CD14-positive monocyte (primary cell): ENCODE measurements at regions not wholly inside any gene's neighbourhood (a gene's known extent, or its start where the extent isn't known, plus 50 kb on each side); places are given as distances from the start of the nearest gene placed in this dataset.

Experiments used
- DNase-seq, 3 donors: peaks; one replicate each; pipeline ENCODE4 v3.0.0-alpha.2; 2011 to 2022
- H2AFZ ChIP-seq: 2 replicates; pipeline ENCODE4 v1.6.0; 2012; ENCODE audit warnings: mild to moderate bottlenecking, low read depth, low read length, inconsistent platforms; ENCODE audit not compliant: insufficient read depth, poor library complexity, severe bottlenecking
- H3K27ac ChIP-seq, 2 donors: 1 replicate in 1 of 2; 2 replicates in 1 of 2; pipeline ENCODE4 v1.5.1; 2012 to 2013; ENCODE audit warnings: low read length in 2 of 2, control low read depth in 1 of 2, inconsistent platforms in 1 of 2, low read depth in 1 of 2, mild to moderate bottlenecking in 1 of 2
- H3K27me3 ChIP-seq, 2 donors: one replicate each; pipeline versions ENCODE4 v1.6.0 to v1.6.1; 2011 to 2013; ENCODE audit warnings: low read length in 2 of 2; ENCODE audit not compliant: control insufficient read depth in 2 of 2, insufficient read depth in 2 of 2
- H3K36me3 ChIP-seq, 2 donors: replicated peaks in 1 of 2; 1 replicate in 1 of 2; 2 replicates in 1 of 2; pipeline versions ENCODE4 v1.5.1 to v1.6.1; 2012 to 2013; ENCODE audit warnings: low read length in 2 of 2, control low read depth in 1 of 2, inconsistent platforms in 1 of 2, mild to moderate bottlenecking in 1 of 2; ENCODE audit not compliant: insufficient read depth in 2 of 2, control insufficient read depth in 1 of 2
- H3K4me1 ChIP-seq, 2 donors: 1 replicate in 1 of 2; 2 replicates in 1 of 2; pipeline versions ENCODE4 v1.5.1 to v1.6.1; 2012 to 2013; ENCODE audit warnings: low read length in 2 of 2, control low read depth in 1 of 2, inconsistent platforms in 1 of 2, mild to moderate bottlenecking in 1 of 2, moderate library complexity in 1 of 2; ENCODE audit not compliant: insufficient read depth in 2 of 2, control insufficient read depth in 1 of 2
- H3K4me2 ChIP-seq: replicated peaks from 2 replicates; pipeline ENCODE3; 2012; ENCODE audit warnings: low read length, moderate library complexity, mild to moderate bottlenecking; ENCODE audit not compliant: poor library complexity, severe bottlenecking; ENCODE audit errors: extremely low read depth
- H3K4me3 ChIP-seq, 3 experiments: fragments of 200-600 bp in 1 of 3; sonication (generic) in 1 of 3; replicated peaks in 1 of 3; 1 replicate in 2 of 3; 2 replicates in 1 of 3; pipeline ENCODE4 v1.5.1; 2011 to 2013; ENCODE audit warnings: low read length in 3 of 3, mild to moderate bottlenecking in 3 of 3, control low read depth in 2 of 3, low read depth in 2 of 3, inconsistent platforms in 1 of 3, moderate library complexity in 1 of 3
- H3K79me2 ChIP-seq: 2 replicates; pipeline ENCODE4 v1.6.0; 2012; ENCODE audit warnings: mild to moderate bottlenecking, control low read depth, inconsistent platforms, low read length, moderate library complexity; ENCODE audit not compliant: insufficient read depth
- H3K9ac ChIP-seq: 2 replicates; pipeline ENCODE4 v1.6.0; 2017; ENCODE audit warnings: low read length, mild to moderate bottlenecking; ENCODE audit not compliant: insufficient read depth, poor library complexity, severe bottlenecking
- H3K9me3 ChIP-seq, 2 donors: replicated peaks in 1 of 2; 1 replicate in 1 of 2; 2 replicates in 1 of 2; pipeline versions ENCODE4 v1.5.1 to v1.6.1; 2012 to 2013; ENCODE audit warnings: low read length in 2 of 2, control low read depth in 1 of 2; ENCODE audit not compliant: control insufficient read depth in 1 of 2, insufficient read depth in 1 of 2
- H4K20me1 ChIP-seq: 2 replicates; pipeline ENCODE4 v1.6.0; 2012; ENCODE audit warnings: mild to moderate bottlenecking, low read length, control low read depth, moderate library complexity; ENCODE audit not compliant: insufficient read depth
- H3K27ac Mint-ChIP-seq, 7 donors: one replicate each; pipeline ENCODE4 v1.8.0; 2020; ENCODE audit warnings: mild to moderate bottlenecking in 7 of 7, mixed read lengths in 7 of 7, moderate library complexity in 6 of 7, inconsistent platforms in 2 of 7
- H3K27me3 Mint-ChIP-seq, 3 donors: one replicate each; pipeline ENCODE4 v1.8.0; 2021 to 2022; ENCODE audit warnings: low read depth in 3 of 3, mild to moderate bottlenecking in 3 of 3, mixed read lengths in 3 of 3, moderate library complexity in 3 of 3, inconsistent platforms in 1 of 3
- H3K36me3 Mint-ChIP-seq, 2 donors: one replicate each; pipeline ENCODE4 v1.8.0; 2020; ENCODE audit warnings: mixed read lengths in 2 of 2, inconsistent platforms in 1 of 2, mild to moderate bottlenecking in 1 of 2
- H3K4me1 Mint-ChIP-seq: one replicate; pipeline ENCODE4 v1.8.0; 2020; ENCODE audit warnings: mild to moderate bottlenecking, mixed read lengths
- H3K4me3 Mint-ChIP-seq, 2 donors: one replicate each; pipeline ENCODE4 v1.8.0; 2020; ENCODE audit warnings: mild to moderate bottlenecking in 2 of 2, mixed read lengths in 2 of 2, moderate library complexity in 1 of 2
- H3K9me3 Mint-ChIP-seq, 7 donors: one replicate each; pipeline ENCODE4 v1.8.0; 2020 to 2022; ENCODE audit warnings: mixed read lengths in 7 of 7, mild to moderate bottlenecking in 6 of 7, moderate library complexity in 6 of 7, inconsistent platforms in 2 of 7
- WGBS: methylation state at CpG from one replicate; pipeline ENCODE4 v1.1.5; 2013; ENCODE audit warnings: missing lambda C conversion rate; ENCODE audit not compliant: insufficient coverage; 5-methylcytosine and 5-hydroxymethylcytosine counted together
- intact Hi-C, 2 donors: fragments of 100-400 bp; cut with micrococcal nuclease; formaldehyde crosslinking; loops; one replicate each; pipeline versions ENCODE4 v1.15.0 to v1.15.1; 2023
- TF ChIP-seq, protein P1 (sequence below): fragments of 200-600 bp; IDR thresholded peaks from one replicate; pipeline ENCODE4 v1.8.0; 2022; ENCODE audit warnings: antibody characterized with exemption, mild to moderate bottlenecking

DNA sequence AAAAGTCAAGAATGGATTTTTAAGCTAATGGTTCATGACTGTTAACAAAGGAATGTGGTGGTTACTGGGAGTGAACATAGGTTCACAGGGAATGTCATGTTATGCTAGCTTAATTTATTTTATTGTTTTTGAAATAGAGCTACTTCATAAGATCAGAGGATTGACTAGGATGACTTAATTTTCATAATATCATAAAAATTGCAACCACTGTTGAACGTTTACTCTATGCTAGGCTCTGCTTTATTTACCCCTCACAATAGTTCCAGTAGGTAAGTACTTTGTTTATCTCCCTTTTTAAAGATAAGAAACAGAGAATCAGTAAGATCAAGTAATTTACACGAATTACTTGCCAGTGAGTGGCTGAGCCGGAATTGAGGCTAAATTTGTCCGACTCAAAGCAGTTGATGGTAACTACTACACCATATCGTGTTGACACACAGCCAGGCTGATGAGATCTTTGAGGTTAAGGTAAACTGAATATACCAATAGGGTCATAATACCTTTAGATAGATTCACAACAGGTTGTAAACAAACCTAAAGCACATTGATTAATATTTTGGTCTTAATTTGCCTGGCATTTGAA, 194.6 kb upstream of the CITED2 start:
- DNase-seq = no peak
- intact Hi-C loops = no loop called here
- H3K27me3 ChIP-seq = no peaks in the 10 kb centered on the region
- no peak overlapping the region for H2AFZ ChIP-seq
- no peaks in the 10 kb centered on the region for H4K20me1 ChIP-seq
- H3K36me3 Mint-ChIP-seq = no peaks in the 10 kb centered on the region
- H3K4me3 ChIP-seq = no peak overlapping the region
- no peak overlapping the region for H3K9ac ChIP-seq
- TF ChIP-seq, protein P1, sequence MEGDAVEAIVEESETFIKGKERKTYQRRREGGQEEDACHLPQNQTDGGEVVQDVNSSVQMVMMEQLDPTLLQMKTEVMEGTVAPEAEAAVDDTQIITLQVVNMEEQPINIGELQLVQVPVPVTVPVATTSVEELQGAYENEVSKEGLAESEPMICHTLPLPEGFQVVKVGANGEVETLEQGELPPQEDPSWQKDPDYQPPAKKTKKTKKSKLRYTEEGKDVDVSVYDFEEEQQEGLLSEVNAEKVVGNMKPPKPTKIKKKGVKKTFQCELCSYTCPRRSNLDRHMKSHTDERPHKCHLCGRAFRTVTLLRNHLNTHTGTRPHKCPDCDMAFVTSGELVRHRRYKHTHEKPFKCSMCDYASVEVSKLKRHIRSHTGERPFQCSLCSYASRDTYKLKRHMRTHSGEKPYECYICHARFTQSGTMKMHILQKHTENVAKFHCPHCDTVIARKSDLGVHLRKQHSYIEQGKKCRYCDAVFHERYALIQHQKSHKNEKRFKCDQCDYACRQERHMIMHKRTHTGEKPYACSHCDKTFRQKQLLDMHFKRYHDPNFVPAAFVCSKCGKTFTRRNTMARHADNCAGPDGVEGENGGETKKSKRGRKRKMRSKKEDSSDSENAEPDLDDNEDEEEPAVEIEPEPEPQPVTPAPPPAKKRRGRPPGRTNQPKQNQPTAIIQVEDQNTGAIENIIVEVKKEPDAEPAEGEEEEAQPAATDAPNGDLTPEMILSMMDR = no peak
- peaks cover 25 to 31% of the 10 kb centered on the region in 2 donors for H3K4me1 ChIP-seq
- peaks cover 0 to 7% (median 4%) of the 10 kb centered on the region in 7 donors for H3K9me3 Mint-ChIP-seq
- no peak overlapping the region for H3K4me2 ChIP-seq
- WGBS = no CpG with 5 or more reads among the region's 5 CpGs
- H3K79me2 ChIP-seq = no peaks in the 10 kb centered on the region
- no peaks in the 10 kb centered on the region for H3K36me3 ChIP-seq
- H3K9me3 ChIP-seq = peaks cover 0 to 4% of the 10 kb centered on the region in 2 donors
- peak overlapping the region in 1 of 2 donors; percentile 52 for H3K27ac ChIP-seq
- peak overlapping the region in 1 of 7 donors; percentile 6 for H3K27ac Mint-ChIP-seq
- H3K4me3 Mint-ChIP-seq = no peak overlapping the region
- H3K27me3 Mint-ChIP-seq = no peaks in the 10 kb centered on the region
- peaks cover 39% of the 10 kb centered on the region for H3K4me1 Mint-ChIP-seq

DNA sequence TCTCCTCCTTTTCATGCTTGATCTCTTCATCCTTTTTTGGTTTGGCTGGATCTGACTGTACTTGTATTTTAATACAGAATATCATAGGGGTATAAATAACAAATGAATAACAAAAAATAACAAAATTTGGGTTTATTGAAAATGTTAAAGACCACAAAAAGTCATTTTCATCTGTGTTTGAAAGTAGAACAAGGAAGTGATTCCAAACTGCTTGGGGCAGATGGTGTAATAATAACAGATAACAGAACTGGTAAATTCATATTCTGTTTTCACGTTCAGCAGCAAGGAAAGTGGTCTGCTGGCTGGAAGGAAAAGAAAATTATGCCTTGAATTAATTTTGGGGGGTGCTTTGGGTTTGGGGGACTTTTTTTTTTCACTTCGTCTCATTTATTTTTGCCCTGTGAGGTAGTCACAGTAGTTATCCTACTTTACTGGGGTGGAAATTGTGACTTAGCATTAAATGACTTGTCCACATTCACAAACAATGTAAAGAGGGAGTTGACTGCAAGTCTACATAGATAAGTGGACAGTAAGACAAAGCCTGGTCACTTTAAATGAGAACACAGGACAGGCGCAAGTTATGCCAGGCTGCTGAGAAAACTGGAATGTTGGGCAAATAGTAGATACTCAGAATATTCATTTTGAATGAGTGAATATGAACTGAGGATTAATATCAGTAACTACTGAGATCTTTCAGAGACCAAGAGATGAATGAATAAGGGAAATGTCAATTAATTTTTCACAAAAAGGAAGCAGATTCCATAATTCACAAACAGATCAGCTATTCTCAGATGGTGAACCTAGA, 193.9 kb upstream of the CITED2 start:
- Histone ChIP-seq H3K9me3 (peaks cover 0 to 4% of the 10 kb centered on the region in 2 donors), H3K4me1 (peaks cover 25 to 31% of the 10 kb centered on the region in 2 donors), H3K79me2 (no peaks in the 10 kb centered on the region), H3K4me2 (no peak overlapping the region), H3K27ac (peak overlapping the region in 1 of 2 donors; percentile 52), H3K36me3 (no peaks in the 10 kb centered on the region), H2AFZ (no peak overlapping the region), H4K20me1 (no peaks in the 10 kb centered on the region), H3K27me3 (no peaks in the 10 kb centered on the region), H3K4me3 (no peak overlapping the region), H3K9ac (no peak overlapping the region)
- WGBS = 100% methylated on average over 1 of the region's 3 CpGs
- H3K9me3 Mint-ChIP-seq = peaks cover 1 to 7% (median 4%) of the 10 kb centered on the region in 7 donors
- H3K27me3 Mint-ChIP-seq = no peaks in the 10 kb centered on the region
- H3K4me3 Mint-ChIP-seq = peak overlapping the region in 1 of 2 donors; percentile 23
- peaks cover 39% of the 10 kb centered on the region for H3K4me1 Mint-ChIP-seq
- H3K27ac Mint-ChIP-seq = peak overlapping the region in 6 of 7 donors; percentile 17 to 82 (median 38)
- H3K36me3 Mint-ChIP-seq = no peaks in the 10 kb centered on the region
- TF ChIP-seq, protein P1 = no peak
- intact Hi-C loops = no loop called here
- DNase-seq = peak; percentile 12 to 26 (median 16)
